ENCODE measurements at regions not wholly inside any gene's neighbourhood (a gene's known extent, or its start where the extent isn't known, plus 50 kb on each side); places are given as distances from the start of the nearest gene placed in this dataset.

DNA sequence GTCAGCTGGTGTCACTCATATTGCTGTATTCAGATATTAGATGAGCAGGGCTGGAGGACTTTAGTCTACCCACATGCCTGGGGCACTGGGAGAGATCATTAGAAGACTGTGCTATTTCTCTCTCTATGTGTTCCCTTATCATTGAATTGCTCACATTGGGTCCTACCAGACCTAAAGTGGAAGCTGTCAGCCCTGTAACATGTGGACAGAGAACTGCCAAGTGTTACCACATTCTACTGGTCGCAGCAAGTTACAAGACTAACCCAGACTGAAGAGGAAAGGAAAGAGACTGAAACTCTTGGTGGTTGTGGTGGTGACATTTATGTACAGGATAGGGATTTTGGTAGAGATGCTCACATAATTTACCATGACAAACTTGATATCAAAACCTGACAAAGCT, 627.1 kb upstream of the FZD8 start:
- no peak for DNase-seq (ENCODE audit: low spot score)
- no peak overlapping the region for H3K23ac ChIP-seq (ENCODE audit: low read depth, low read length, poor library complexity)
- H2BK12ac ChIP-seq (ENCODE audit: low read length) = no peak overlapping the region
- no peaks in the 10 kb centered on the region for H3K27me3 ChIP-seq (ENCODE audit: control insufficient read depth in 3 of 3, insufficient read depth in 3 of 3, low read depth in 1 of 3, low read length in 3 of 3)
- no peaks in the 10 kb centered on the region for H3K79me1 ChIP-seq (ENCODE audit: low read depth, low read length)
- H2AK5ac ChIP-seq (ENCODE audit: low read depth, low read length) = no peak overlapping the region
- no peak overlapping the region for H4K8ac ChIP-seq (ENCODE audit: low read depth, low read length)
- no peak overlapping the region for H2AFZ ChIP-seq (ENCODE audit: low read length)
- no peak overlapping the region for H2BK15ac ChIP-seq (ENCODE audit: low read length)
- H3K4ac ChIP-seq (ENCODE audit: low read length) = no peak overlapping the region
- no peaks in the 10 kb centered on the region for H3K9me3 ChIP-seq (replicated peaks in 1 of 2; ENCODE audit: control insufficient read depth in 2 of 2, insufficient read depth in 1 of 2, low read depth in 1 of 2, low read length in 2 of 2)
- no peak overlapping the region for H3K27ac ChIP-seq (replicated peaks; ENCODE audit: low read length)
- H3K14ac ChIP-seq (ENCODE audit: low read length) = no peak overlapping the region
- H3K36me3 ChIP-seq (replicated peaks in 1 of 2; ENCODE audit: control insufficient read depth in 2 of 2, insufficient read depth in 2 of 2, low read length in 2 of 2) = no peaks in the 10 kb centered on the region
- WGBS, 2 donors (ENCODE audit: extremely low coverage in 2 of 2, insufficient read length in 2 of 2, insufficient replicate concordance in 1 of 2) = no CpG with 5 or more reads among the region's 1 CpG
- H3K4me2 ChIP-seq (ENCODE audit: insufficient read depth, low read length, poor library complexity, severe bottlenecking) = no peak overlapping the region
- H3K18ac ChIP-seq (ENCODE audit: low read length) = no peak overlapping the region
- no peak overlapping the region for H4K91ac ChIP-seq (ENCODE audit: low read depth, low read length, poor library complexity)
- H3K4me1 ChIP-seq (ENCODE audit: control insufficient read depth in 2 of 2, insufficient read depth in 1 of 2, low read depth in 1 of 2, low read length in 2 of 2) = no peaks in the 10 kb centered on the region
- H3K9ac ChIP-seq (ENCODE audit: low read depth, low read length, poor library complexity) = no peak overlapping the region
- H3K4me3 ChIP-seq (ENCODE audit: low read length in 2 of 2) = no peak overlapping the region
- H2BK120ac ChIP-seq (ENCODE audit: low read depth, low read length) = no peak overlapping the region
- no peak overlapping the region for H2BK5ac ChIP-seq (ENCODE audit: low read length)

DNA sequence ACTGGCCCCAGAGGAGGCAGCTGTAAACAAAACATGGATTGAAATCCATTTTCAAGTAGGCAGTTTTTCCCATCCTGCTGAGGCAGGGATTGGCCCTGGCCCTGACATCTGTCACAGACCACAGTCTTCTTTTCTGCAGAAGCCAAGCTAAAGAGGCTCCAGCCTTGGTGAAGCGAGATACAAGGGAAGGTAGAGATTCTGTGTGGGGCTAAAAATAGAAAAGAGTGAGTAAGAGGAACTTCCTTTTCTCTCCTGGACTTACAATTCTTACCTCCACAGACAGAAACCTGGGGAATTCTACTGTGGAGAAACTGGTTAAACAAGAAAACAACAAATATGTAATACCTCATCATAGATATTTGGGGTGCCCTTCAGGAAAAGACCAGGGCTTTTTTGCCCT, 624.8 kb upstream of the FZD8 start:
- H3K23ac ChIP-seq (ENCODE audit: low read depth, low read length, poor library complexity) = no peak overlapping the region
- H3K9ac ChIP-seq (ENCODE audit: low read depth, low read length, poor library complexity) = no peak overlapping the region
- no peak overlapping the region for H2AFZ ChIP-seq (ENCODE audit: low read length)
- no peak overlapping the region for H2BK15ac ChIP-seq (ENCODE audit: low read length)
- no peaks in the 10 kb centered on the region for H3K27me3 ChIP-seq (ENCODE audit: control insufficient read depth in 3 of 3, insufficient read depth in 3 of 3, low read depth in 1 of 3, low read length in 3 of 3)
- H4K91ac ChIP-seq (ENCODE audit: low read depth, low read length, poor library complexity) = no peak overlapping the region
- H2BK5ac ChIP-seq (ENCODE audit: low read length) = no peak overlapping the region
- no peaks in the 10 kb centered on the region for H3K4me1 ChIP-seq (ENCODE audit: control insufficient read depth in 2 of 2, insufficient read depth in 1 of 2, low read depth in 1 of 2, low read length in 2 of 2)
- H2AK5ac ChIP-seq (ENCODE audit: low read depth, low read length) = no peak overlapping the region
- no peaks in the 10 kb centered on the region for H3K9me3 ChIP-seq (replicated peaks in 1 of 2; ENCODE audit: control insufficient read depth in 2 of 2, insufficient read depth in 1 of 2, low read depth in 1 of 2, low read length in 2 of 2)
- WGBS, 2 donors (ENCODE audit: extremely low coverage in 2 of 2, insufficient read length in 2 of 2, insufficient replicate concordance in 1 of 2) = no CpG with 5 or more reads among the region's 1 CpG
- no peak overlapping the region for H3K4me2 ChIP-seq (ENCODE audit: insufficient read depth, low read length, poor library complexity, severe bottlenecking)
- H4K8ac ChIP-seq (ENCODE audit: low read depth, low read length) = no peak overlapping the region
- H3K36me3 ChIP-seq (replicated peaks in 1 of 2; ENCODE audit: control insufficient read depth in 2 of 2, insufficient read depth in 2 of 2, low read length in 2 of 2) = no peaks in the 10 kb centered on the region
- no peak overlapping the region for H3K4ac ChIP-seq (ENCODE audit: low read length)
- H2BK12ac ChIP-seq (ENCODE audit: low read length) = no peak overlapping the region
- no peak overlapping the region for H3K4me3 ChIP-seq (ENCODE audit: low read length in 2 of 2)
- no peak overlapping the region for H3K14ac ChIP-seq (ENCODE audit: low read length)
- no peak overlapping the region for H3K27ac ChIP-seq (replicated peaks; ENCODE audit: low read length)
- H2BK120ac ChIP-seq (ENCODE audit: low read depth, low read length) = no peak overlapping the region
- no peak overlapping the region for H3K18ac ChIP-seq (ENCODE audit: low read length)
- H3K79me1 ChIP-seq (ENCODE audit: low read depth, low read length) = no peaks in the 10 kb centered on the region
- DNase-seq (ENCODE audit: low spot score) = no peak

DNA sequence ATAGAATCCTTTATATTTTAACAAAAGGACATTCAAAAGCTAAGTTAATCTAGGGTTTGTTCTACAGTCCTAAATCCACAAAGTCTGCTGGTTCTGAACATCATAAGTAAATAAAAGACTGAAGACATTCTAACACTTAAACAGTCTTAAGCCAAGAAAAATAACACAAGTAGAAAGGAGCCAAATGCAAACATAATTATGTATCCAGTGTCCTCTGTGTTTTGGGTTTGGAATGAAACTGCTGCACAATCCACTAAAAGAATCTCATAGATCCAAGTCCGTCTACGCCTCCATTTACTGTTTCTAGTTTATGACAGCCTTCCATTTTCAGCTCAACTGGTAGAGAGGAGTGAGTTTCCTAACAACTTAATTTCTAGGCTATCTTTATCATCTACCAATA, 623.6 kb upstream of the FZD8 start:
- Histone ChIP-seq H2AFZ (ENCODE audit: low read length) (no peak overlapping the region), H3K23ac (ENCODE audit: low read depth, low read length, poor library complexity) (no peak overlapping the region), H3K14ac (ENCODE audit: low read length) (no peak overlapping the region), H3K4me2 (ENCODE audit: insufficient read depth, low read length, poor library complexity, severe bottlenecking) (no peak overlapping the region), H3K36me3 (replicated peaks in 1 of 2; ENCODE audit: control insufficient read depth in 2 of 2, insufficient read depth in 2 of 2, low read length in 2 of 2) (no peaks in the 10 kb centered on the region), H2AK5ac (ENCODE audit: low read depth, low read length) (no peak overlapping the region), H4K8ac (ENCODE audit: low read depth, low read length) (no peak overlapping the region), H3K9me3 (replicated peaks in 1 of 2; ENCODE audit: control insufficient read depth in 2 of 2, insufficient read depth in 1 of 2, low read depth in 1 of 2, low read length in 2 of 2) (no peaks in the 10 kb centered on the region), H3K27ac (replicated peaks; ENCODE audit: low read length) (no peak overlapping the region), H2BK5ac (ENCODE audit: low read length) (no peak overlapping the region), H2BK120ac (ENCODE audit: low read depth, low read length) (no peak overlapping the region), H3K4me3 (ENCODE audit: low read length in 2 of 2) (no peak overlapping the region), H3K79me1 (ENCODE audit: low read depth, low read length) (no peaks in the 10 kb centered on the region), H2BK12ac (ENCODE audit: low read length) (no peak overlapping the region), H3K4ac (ENCODE audit: low read length) (no peak overlapping the region), H4K91ac (ENCODE audit: low read depth, low read length, poor library complexity) (no peak overlapping the region), H2BK15ac (ENCODE audit: low read length) (no peak overlapping the region), H3K9ac (ENCODE audit: low read depth, low read length, poor library complexity) (no peak overlapping the region), H3K27me3 (ENCODE audit: control insufficient read depth in 3 of 3, insufficient read depth in 3 of 3, low read depth in 1 of 3, low read length in 3 of 3) (no peaks in the 10 kb centered on the region), H3K18ac (ENCODE audit: low read length) (no peak overlapping the region), H3K4me1 (ENCODE audit: control insufficient read depth in 2 of 2, insufficient read depth in 1 of 2, low read depth in 1 of 2, low read length in 2 of 2) (no peaks in the 10 kb centered on the region)
- DNase-seq (ENCODE audit: low spot score) = no peak
- WGBS, 2 donors (ENCODE audit: extremely low coverage in 2 of 2, insufficient read length in 2 of 2, insufficient replicate concordance in 1 of 2) = no CpG with 5 or more reads among the region's 2 CpGs

DNA sequence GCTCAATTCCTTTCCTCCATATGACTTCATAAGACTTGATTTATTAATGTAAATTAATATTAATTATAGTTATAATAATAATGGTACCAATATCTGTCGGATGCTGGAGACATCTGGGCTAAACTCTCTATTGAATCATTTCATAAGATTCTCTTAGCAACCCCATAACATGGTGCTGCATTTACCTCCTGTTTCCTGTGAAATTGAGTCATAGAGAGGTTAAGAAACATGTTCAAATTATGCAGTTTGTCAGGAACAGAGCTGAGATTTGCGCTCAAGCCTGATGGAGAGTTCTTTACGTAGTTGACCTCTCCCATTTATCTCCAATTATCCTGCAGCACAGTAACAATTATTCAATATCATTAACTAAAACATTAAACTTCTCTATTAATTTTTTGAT, 621.8 kb upstream of the FZD8 start:
- Histone ChIP-seq H2BK120ac (ENCODE audit: low read depth, low read length) (no peak overlapping the region), H3K27ac (replicated peaks; ENCODE audit: low read length) (no peak overlapping the region), H3K4me2 (ENCODE audit: insufficient read depth, low read length, poor library complexity, severe bottlenecking) (no peak overlapping the region), H4K8ac (ENCODE audit: low read depth, low read length) (no peak overlapping the region), H2BK12ac (ENCODE audit: low read length) (no peak overlapping the region), H3K23ac (ENCODE audit: low read depth, low read length, poor library complexity) (no peak overlapping the region), H3K18ac (ENCODE audit: low read length) (no peak overlapping the region), H3K4me3 (ENCODE audit: low read length in 2 of 2) (no peak overlapping the region), H3K36me3 (replicated peaks in 1 of 2; ENCODE audit: control insufficient read depth in 2 of 2, insufficient read depth in 2 of 2, low read length in 2 of 2) (no peaks in the 10 kb centered on the region), H2AK5ac (ENCODE audit: low read depth, low read length) (no peak overlapping the region), H4K91ac (ENCODE audit: low read depth, low read length, poor library complexity) (no peak overlapping the region), H3K14ac (ENCODE audit: low read length) (no peak overlapping the region), H2AFZ (ENCODE audit: low read length) (no peak overlapping the region), H3K79me1 (ENCODE audit: low read depth, low read length) (no peaks in the 10 kb centered on the region), H2BK15ac (ENCODE audit: low read length) (no peak overlapping the region), H3K9ac (ENCODE audit: low read depth, low read length, poor library complexity) (no peak overlapping the region), H3K9me3 (replicated peaks in 1 of 2; ENCODE audit: control insufficient read depth in 2 of 2, insufficient read depth in 1 of 2, low read depth in 1 of 2, low read length in 2 of 2) (no peaks in the 10 kb centered on the region), H2BK5ac (ENCODE audit: low read length) (no peak overlapping the region), H3K4ac (ENCODE audit: low read length) (no peak overlapping the region), H3K27me3 (ENCODE audit: control insufficient read depth in 3 of 3, insufficient read depth in 3 of 3, low read depth in 1 of 3, low read length in 3 of 3) (no peaks in the 10 kb centered on the region), H3K4me1 (ENCODE audit: control insufficient read depth in 2 of 2, insufficient read depth in 1 of 2, low read depth in 1 of 2, low read length in 2 of 2) (no peaks in the 10 kb centered on the region)
- WGBS, 2 donors (ENCODE audit: extremely low coverage in 2 of 2, insufficient read length in 2 of 2, insufficient replicate concordance in 1 of 2) = no CpG with 5 or more reads among the region's 3 CpGs
- no peak for DNase-seq (ENCODE audit: low spot score)

All from neuronal stem cell (in vitro differentiated cells).